HEK293 (cell line): ENCODE measurements at regions not wholly inside any gene's neighbourhood (a gene's known extent, or its start where the extent isn't known, plus 50 kb on each side); places are given as distances from the start of the nearest gene placed in this dataset.

ENCODE experiments used
- CTCF ChIP-seq: fragments of 450-650 bp; formaldehyde crosslinking; IDR thresholded peaks from 2 replicates; pipeline ENCODE4 v1.5.1; 2016; ENCODE audit warnings: missing biosample characterization, missing genetic modification characterization
- HOXA7 ChIP-seq: sonication (generic); formaldehyde crosslinking; IDR thresholded peaks from 2 replicates; pipeline ENCODE4 v1.8.1; 2022; ENCODE audit warnings: missing genetic modification reagents, borderline replicate concordance
- MYNN ChIP-seq: fragments of 450-650 bp; formaldehyde crosslinking; IDR thresholded peaks from 2 replicates; pipeline ENCODE4 v1.5.1; 2016; ENCODE audit warnings: missing biosample characterization, missing genetic modification characterization, borderline replicate concordance
- TCF7L2 ChIP-seq: IDR thresholded peaks from 2 replicates; pipeline ENCODE4 v1.6.1; 2011; ENCODE audit warnings: low read depth, mild to moderate bottlenecking, inconsistent platforms, low read length, moderate library complexity, borderline replicate concordance
- TRIM28 ChIP-seq: IDR thresholded peaks from 2 replicates; pipeline ENCODE4 v1.6.1; 2011; ENCODE audit warnings: low read length, control low read depth, borderline replicate concordance
- ZNF121 ChIP-seq: fragments of 450-650 bp; formaldehyde crosslinking; IDR thresholded peaks from 2 replicates; pipeline ENCODE4 v1.5.1; 2016; ENCODE audit warnings: missing biosample characterization, missing genetic modification characterization
- ZNF174 ChIP-seq: fragments of 450-650 bp; formaldehyde crosslinking; IDR thresholded peaks from 2 replicates; pipeline ENCODE4 v1.5.0; 2017; ENCODE audit warnings: missing biosample characterization, mild to moderate bottlenecking, missing genetic modification characterization
- ZNF274 ChIP-seq, 2 experiments: fragments of 200-500 bp in 1 of 2; fragments of 450-650 bp in 1 of 2; sonication (Bioruptor generic) in 1 of 2; formaldehyde crosslinking in 1 of 2; IDR thresholded peaks; 2 replicates each; pipeline versions ENCODE4 v1.5.1 to v1.6.1; 2014 to 2016; ENCODE audit warnings: borderline replicate concordance in 1 of 2, inconsistent platforms in 1 of 2, low read length in 1 of 2, missing biosample characterization in 1 of 2, missing genetic modification characterization in 1 of 2
- ZNF292 ChIP-seq: fragments of 450-650 bp; formaldehyde crosslinking; IDR thresholded peaks from 2 replicates; pipeline ENCODE4 v1.5.1; 2016; ENCODE audit warnings: low read depth, missing biosample characterization, missing genetic modification characterization, borderline replicate concordance
- ZNF558 ChIP-seq: fragments of 450-650 bp; formaldehyde crosslinking; IDR thresholded peaks from 2 replicates; pipeline ENCODE4 v1.5.1; 2016; ENCODE audit warnings: missing biosample characterization, missing genetic modification characterization
- ZNF561 ChIP-seq: fragments of 450-650 bp; IDR thresholded peaks from 2 replicates; pipeline ENCODE4 v1.5.1; 2018; ENCODE audit warnings: missing biosample characterization, missing genetic modification characterization, borderline replicate concordance
- ZNF677 ChIP-seq: fragments of 450-650 bp; IDR thresholded peaks from 2 replicates; pipeline ENCODE4 v1.5.0; 2018; ENCODE audit warnings: missing biosample characterization, mild to moderate bottlenecking, missing genetic modification characterization, moderate library complexity
- TF ChIP-seq, protein P1 (sequence below): fragments of 450-650 bp; formaldehyde crosslinking; IDR thresholded peaks from 2 replicates; pipeline ENCODE4 v1.5.1; 2017; ENCODE audit warnings: missing biosample characterization, missing genetic modification characterization
- TF ChIP-seq, protein P2 (sequence below): fragments of 450-650 bp; formaldehyde crosslinking; IDR thresholded peaks from 2 replicates; pipeline ENCODE4 v1.5.1; 2016; ENCODE audit warnings: missing biosample characterization, missing genetic modification characterization

DNA sequence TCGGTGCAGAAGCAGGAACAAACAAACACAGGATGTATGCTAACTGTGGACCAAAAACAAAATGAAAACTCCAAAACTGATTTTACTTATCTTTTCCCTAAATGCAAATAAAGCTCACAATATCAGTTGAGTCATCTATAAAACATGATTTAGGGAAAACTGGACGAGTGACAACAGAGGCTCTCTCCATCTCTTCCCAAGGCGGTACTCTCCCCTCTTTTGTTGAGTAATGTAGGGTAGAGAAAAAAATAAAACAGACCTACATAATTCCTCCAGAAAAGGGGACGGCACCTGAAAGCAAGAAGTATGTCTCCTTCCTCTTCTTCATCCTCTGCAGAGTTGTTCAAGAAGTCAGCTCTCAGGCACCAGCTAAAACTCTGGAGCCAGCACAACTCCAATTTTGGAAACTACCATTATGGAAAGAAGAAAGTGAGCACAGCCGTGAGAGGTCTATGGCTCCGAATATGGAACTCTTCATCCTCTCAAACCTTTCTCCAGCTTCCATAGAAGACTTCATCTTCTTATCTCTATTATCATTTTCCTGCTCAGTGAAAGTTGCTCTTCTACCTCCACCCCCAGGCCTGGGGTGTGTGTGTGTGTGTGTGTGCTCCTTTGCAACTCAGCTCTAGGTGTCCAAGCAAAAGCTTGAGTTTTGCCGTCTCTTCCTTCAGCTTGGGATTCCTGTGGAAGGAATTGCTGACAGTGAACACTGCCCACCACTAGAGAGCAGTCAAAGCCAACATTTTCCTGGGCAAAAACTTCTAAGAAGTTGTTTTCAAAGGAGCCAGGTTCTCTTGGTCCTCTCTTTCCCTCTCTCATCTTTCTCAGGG, 155.4 kb downstream of the DIO2 start:
- TF ChIP-seq ZNF292 (tag by site-specific recombination) (no peak), CTCF (no peak), HOXA7 (CRISPR knock-in tag) (no peak), TRIM28 (no peak), TCF7L2 (no peak), ZNF677 (tag by site-specific recombination) (no peak), MYNN (tag by site-specific recombination) (no peak), ZNF174 (no peak), ZNF274 (IDR thresholded peaks at IDR 0.05; ENCODE audit: low read length) (no peak), ZNF274 (tag by site-specific recombination; IDR thresholded peaks at IDR 0.05; ENCODE audit: borderline replicate concordance) (no peak), ZNF561 (tag by site-specific recombination) (no peak), ZNF558 (tag by site-specific recombination) (no peak), ZNF121 (tag by site-specific recombination) (no peak)
- TF ChIP-seq, protein P1, sequence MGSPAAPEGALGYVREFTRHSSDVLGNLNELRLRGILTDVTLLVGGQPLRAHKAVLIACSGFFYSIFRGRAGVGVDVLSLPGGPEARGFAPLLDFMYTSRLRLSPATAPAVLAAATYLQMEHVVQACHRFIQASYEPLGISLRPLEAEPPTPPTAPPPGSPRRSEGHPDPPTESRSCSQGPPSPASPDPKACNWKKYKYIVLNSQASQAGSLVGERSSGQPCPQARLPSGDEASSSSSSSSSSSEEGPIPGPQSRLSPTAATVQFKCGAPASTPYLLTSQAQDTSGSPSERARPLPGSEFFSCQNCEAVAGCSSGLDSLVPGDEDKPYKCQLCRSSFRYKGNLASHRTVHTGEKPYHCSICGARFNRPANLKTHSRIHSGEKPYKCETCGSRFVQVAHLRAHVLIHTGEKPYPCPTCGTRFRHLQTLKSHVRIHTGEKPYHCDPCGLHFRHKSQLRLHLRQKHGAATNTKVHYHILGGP (tag by site-specific recombination), result no peak
- TF ChIP-seq, protein P2, sequence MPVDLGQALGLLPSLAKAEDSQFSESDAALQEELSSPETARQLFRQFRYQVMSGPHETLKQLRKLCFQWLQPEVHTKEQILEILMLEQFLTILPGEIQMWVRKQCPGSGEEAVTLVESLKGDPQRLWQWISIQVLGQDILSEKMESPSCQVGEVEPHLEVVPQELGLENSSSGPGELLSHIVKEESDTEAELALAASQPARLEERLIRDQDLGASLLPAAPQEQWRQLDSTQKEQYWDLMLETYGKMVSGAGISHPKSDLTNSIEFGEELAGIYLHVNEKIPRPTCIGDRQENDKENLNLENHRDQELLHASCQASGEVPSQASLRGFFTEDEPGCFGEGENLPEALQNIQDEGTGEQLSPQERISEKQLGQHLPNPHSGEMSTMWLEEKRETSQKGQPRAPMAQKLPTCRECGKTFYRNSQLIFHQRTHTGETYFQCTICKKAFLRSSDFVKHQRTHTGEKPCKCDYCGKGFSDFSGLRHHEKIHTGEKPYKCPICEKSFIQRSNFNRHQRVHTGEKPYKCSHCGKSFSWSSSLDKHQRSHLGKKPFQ, result no peak
